MG63 (cell line): ENCODE measurements at regions not wholly inside any gene's neighbourhood (a gene's known extent, or its start where the extent isn't known, plus 50 kb on each side); places are given as distances from the start of the nearest gene placed in this dataset.
A peak's percentile ranks its signal among the peaks of the same experiment; 100 is the strongest.
"Not testable (repeated sequence)": the region's sequence is repeated elsewhere in the genome, so short reads cannot be mapped to it uniquely, and the experiment has no call there.

ENCODE experiments used
- DNase-seq: peaks from one replicate; pipeline ENCODE4 v3.0.0-alpha.2; 2020
- H3K27me3 ChIP-seq: fragments of 250-450 bp; sonication (Bioruptor Pico); 2 replicates; pipeline ENCODE4 v1.5.1; 2020; ENCODE audit warnings: mild to moderate bottlenecking, moderate library complexity
- H3K36me3 ChIP-seq: fragments of 250-450 bp; sonication (Bioruptor Pico); 2 replicates; pipeline ENCODE4 v1.5.1; 2020; ENCODE audit warnings: mild to moderate bottlenecking, moderate library complexity
- H3K4me3 ChIP-seq: fragments of 250-450 bp; sonication (Bioruptor Pico); 2 replicates; pipeline ENCODE4 v1.5.1; 2020; ENCODE audit warnings: mild to moderate bottlenecking, moderate library complexity
- H3K9me3 ChIP-seq: fragments of 250-450 bp; sonication (Bioruptor Pico); 2 replicates; pipeline ENCODE4 v1.5.1; 2020; ENCODE audit warnings: mild to moderate bottlenecking, moderate library complexity

GRCh38 chr10:94220717-94221116, 142.0 kb downstream of the NOC3L start:
- Histone ChIP-seq H3K9me3 (no peaks in the 10 kb centered on the region), H3K27me3 (no peaks in the 10 kb centered on the region), H3K36me3 (no peaks in the 10 kb centered on the region), H3K4me3 (no peak overlapping the region)
- no peak for DNase-seq

GRCh38 chr10:94223702-94224370, 138.9 kb downstream of the NOC3L start:
- Histone ChIP-seq H3K36me3 (no peaks in the 10 kb centered on the region), H3K9me3 (no peaks in the 10 kb centered on the region), H3K4me3 (no peak overlapping the region), H3K27me3 (no peaks in the 10 kb centered on the region)
- no peak for DNase-seq

GRCh38 chr10:94224656-94225055, 138.1 kb downstream of the NOC3L start:
- no peaks in the 10 kb centered on the region for H3K36me3 ChIP-seq
- H3K4me3 ChIP-seq = no peak overlapping the region
- no peaks in the 10 kb centered on the region for H3K9me3 ChIP-seq
- H3K27me3 ChIP-seq = no peaks in the 10 kb centered on the region
- peak; percentile 51 for DNase-seq

GRCh38 chr10:94225589-94225988, 137.2 kb downstream of the NOC3L start:
- DNase-seq = no peak
- no peaks in the 10 kb centered on the region for H3K36me3 ChIP-seq
- H3K27me3 ChIP-seq = no peaks in the 10 kb centered on the region
- H3K9me3 ChIP-seq = peaks cover 3% of the 10 kb centered on the region; the same call in 1 of the 2 replicates
- no peak overlapping the region for H3K4me3 ChIP-seq

GRCh38 chr10:94230134-94230785, 132.5 kb downstream of the NOC3L start:
- no peak overlapping the region for H3K4me3 ChIP-seq
- no peak for DNase-seq
- no peaks in the 10 kb centered on the region for H3K27me3 ChIP-seq
- peaks cover 3% of the 10 kb centered on the region; the same call in 1 of the 2 replicates for H3K9me3 ChIP-seq
- no peaks in the 10 kb centered on the region; the same call in 1 of the 2 replicates for H3K36me3 ChIP-seq

GRCh38 chr10:94232711-94233383, 129.9 kb downstream of the NOC3L start:
- Histone ChIP-seq H3K4me3 (no peak overlapping the region), H3K27me3 (no peaks in the 10 kb centered on the region), H3K36me3 (no peaks in the 10 kb centered on the region; the same call in 1 of the 2 replicates), H3K9me3 (peaks cover 3% of the 10 kb centered on the region; the same call in 1 of the 2 replicates)
- DNase-seq = no peak

GRCh38 chr10:94235461-94235860, 127.3 kb downstream of the NOC3L start:
- DNase-seq = no peak
- Histone ChIP-seq H3K36me3 (no peaks in the 10 kb centered on the region; the same call in 1 of the 2 replicates), H3K9me3 (no peaks in the 10 kb centered on the region), H3K4me3 (no peak overlapping the region), H3K27me3 (no peaks in the 10 kb centered on the region)

GRCh38 chr10:94238006-94238617, 124.6 kb downstream of the NOC3L start:
- no peaks in the 10 kb centered on the region; the same call in 1 of the 2 replicates for H3K36me3 ChIP-seq
- no peak for DNase-seq
- no peaks in the 10 kb centered on the region for H3K27me3 ChIP-seq
- H3K9me3 ChIP-seq = no peaks in the 10 kb centered on the region
- no peak overlapping the region for H3K4me3 ChIP-seq

GRCh38 chr10:94239696-94240095, 123.0 kb downstream of the NOC3L start:
- Histone ChIP-seq H3K36me3 (no peaks in the 10 kb centered on the region), H3K9me3 (no peaks in the 10 kb centered on the region), H3K27me3 (no peaks in the 10 kb centered on the region), H3K4me3 (no peak overlapping the region)
- no peak for DNase-seq

- H3K36me3 ChIP-seq = no peaks in the 10 kb centered on the region
- no peak overlapping the region for H3K4me3 ChIP-seq
- no peaks in the 10 kb centered on the region for H3K27me3 ChIP-seq
- DNase-seq = no peak
- H3K9me3 ChIP-seq = no peaks in the 10 kb centered on the region
Observed at GRCh38 chr10:94240491-94240890, 122.2 kb downstream of the NOC3L start.

GRCh38 chr10:94240901-94241300, 121.8 kb downstream of the NOC3L start:
- DNase-seq = no peak
- H3K27me3 ChIP-seq = no peaks in the 10 kb centered on the region
- no peak overlapping the region for H3K4me3 ChIP-seq
- no peaks in the 10 kb centered on the region for H3K9me3 ChIP-seq
- no peaks in the 10 kb centered on the region for H3K36me3 ChIP-seq

GRCh38 chr10:94251098-94251497, 111.6 kb downstream of the NOC3L start:
- H3K27me3 ChIP-seq = no peaks in the 10 kb centered on the region
- no peak for DNase-seq
- no peak overlapping the region for H3K4me3 ChIP-seq
- peaks cover 3% of the 10 kb centered on the region for H3K36me3 ChIP-seq
- H3K9me3 ChIP-seq = no peaks in the 10 kb centered on the region

- H3K4me3 ChIP-seq = no peak overlapping the region
- H3K27me3 ChIP-seq = no peaks in the 10 kb centered on the region
- DNase-seq = no peak
- H3K9me3 ChIP-seq = no peaks in the 10 kb centered on the region
- H3K36me3 ChIP-seq = no peaks in the 10 kb centered on the region
Observed at GRCh38 chr10:94251568-94251967, 111.2 kb downstream of the NOC3L start.

- H3K4me3 ChIP-seq, H3K9me3 ChIP-seq, DNase-seq, H3K36me3 ChIP-seq, H3K27me3 ChIP-seq: not testable (repeated sequence)
Observed at GRCh38 chr10:94257407-94257806, 105.3 kb downstream of the NOC3L start.

GRCh38 chr10:94260455-94260854, 102.3 kb downstream of the NOC3L start:
- Histone ChIP-seq H3K9me3 (no peaks in the 10 kb centered on the region), H3K36me3 (no peaks in the 10 kb centered on the region), H3K27me3 (no peaks in the 10 kb centered on the region), H3K4me3 (no peak overlapping the region)
- DNase-seq = no peak

GRCh38 chr10:94264085-94264484, 98.7 kb downstream of the NOC3L start:
- Histone ChIP-seq H3K9me3 (no peaks in the 10 kb centered on the region), H3K4me3 (no peak overlapping the region), H3K36me3 (no peaks in the 10 kb centered on the region; the same call in 1 of the 2 replicates), H3K27me3 (no peaks in the 10 kb centered on the region)
- DNase-seq = no peak

GRCh38 chr10:94266091-94266490, 96.6 kb downstream of the NOC3L start:
- Histone ChIP-seq H3K36me3 (no peaks in the 10 kb centered on the region; the same call in 1 of the 2 replicates), H3K4me3 (no peak overlapping the region), H3K27me3 (no peaks in the 10 kb centered on the region), H3K9me3 (no peaks in the 10 kb centered on the region)
- no peak for DNase-seq
